GM21447 (cell line): ENCODE measurements at regions not wholly inside any gene's neighbourhood (a gene's known extent, or its start where the extent isn't known, plus 50 kb on each side); places are given as distances from the start of the nearest gene placed in this dataset.

Experiments used
- ATAC-seq: cut with Tn5 transposase; IDR thresholded peaks from one replicate; pipeline ENCODE4 v1.9.1; 2021; ENCODE audit not compliant: unreplicated experiment

- no peak for ATAC-seq
These were observed 189.9 kb upstream of the NWD2 start for GRCh38 chr4:37054531-37055077.

GRCh38 chr4:37058826-37059225 lies 185.7 kb upstream of the NWD2 start:
- no peak for ATAC-seq

DNA sequence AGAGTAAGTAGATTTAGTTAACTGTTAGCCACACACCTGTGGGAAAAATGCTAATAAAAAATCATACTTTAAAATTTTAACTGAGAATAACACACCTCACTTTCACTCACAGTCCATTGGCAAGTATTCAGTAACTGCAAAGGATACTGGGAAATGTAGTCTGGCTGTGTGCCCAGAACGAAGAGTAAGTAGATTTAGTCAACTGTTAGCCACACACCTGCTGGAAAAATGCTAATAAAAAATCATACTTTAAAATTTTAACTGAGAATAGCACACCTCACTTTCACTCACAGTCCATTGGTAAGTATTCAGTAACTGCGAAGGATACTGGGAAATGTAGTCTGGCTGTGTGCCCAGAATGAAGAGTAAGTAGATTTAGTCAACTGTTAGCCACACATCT lies 178.4 kb upstream of the NWD2 start:
- ATAC-seq: no peak

GRCh38 chr4:37068580-37068979 lies 176.0 kb upstream of the NWD2 start:
- no peak for ATAC-seq

GRCh38 chr4:37070041-37070440 lies 174.5 kb upstream of the NWD2 start:
- no peak for ATAC-seq

GRCh38 chr4:37071576-37071975 lies 173.0 kb upstream of the NWD2 start:
- no peak for ATAC-seq

GRCh38 chr4:37073226-37073840 lies 171.2 kb upstream of the NWD2 start:
- ATAC-seq: no peak

DNA sequence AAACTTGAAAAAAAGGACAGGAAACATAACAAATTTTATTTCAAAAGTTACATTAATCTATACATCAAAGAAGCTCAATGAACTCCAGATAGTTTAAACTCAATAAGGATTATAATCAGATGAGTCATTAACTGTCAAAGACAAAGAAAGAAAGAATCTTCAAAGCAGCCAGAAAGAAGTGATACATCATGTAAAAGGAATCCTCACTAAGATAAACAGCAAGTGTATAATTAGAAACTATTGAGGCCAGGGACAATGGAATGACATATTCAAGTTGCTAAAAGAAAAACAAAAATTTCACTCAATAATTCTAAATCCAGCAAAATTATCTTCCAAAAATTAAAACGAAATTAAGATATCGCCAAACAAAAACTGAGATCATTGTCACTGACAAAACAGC lies 161.6 kb upstream of the NWD2 start:
- no peak for ATAC-seq

- no peak for ATAC-seq
These were observed 148.6 kb upstream of the NWD2 start for GRCh38 chr4:37095925-37096324.

- ATAC-seq: no peak
These were observed 143.4 kb upstream of the NWD2 start for GRCh38 chr4:37101182-37101581.

DNA sequence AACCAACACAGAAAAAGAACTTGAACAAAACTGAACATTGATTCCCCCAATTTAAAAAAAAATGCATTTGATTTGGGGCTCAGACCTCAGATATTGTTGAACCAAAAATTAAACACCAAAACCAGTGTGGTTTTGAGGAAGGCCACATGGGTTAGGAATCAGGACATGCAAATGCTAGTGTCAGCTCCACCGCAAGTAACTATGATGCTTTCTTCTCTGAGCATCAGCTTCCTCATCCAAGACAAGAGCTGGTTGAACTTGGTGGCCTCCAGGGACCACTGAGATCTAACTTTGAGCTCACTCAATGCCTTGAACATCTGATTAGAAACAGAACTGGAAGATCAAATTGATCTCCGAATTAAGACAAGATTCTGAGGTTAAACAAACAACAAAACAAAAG lies 142.9 kb upstream of the NWD2 start:
- ATAC-seq: no peak

- ATAC-seq: no peak
These were observed 134.8 kb upstream of the NWD2 start for GRCh38 chr4:37109756-37110155.

DNA sequence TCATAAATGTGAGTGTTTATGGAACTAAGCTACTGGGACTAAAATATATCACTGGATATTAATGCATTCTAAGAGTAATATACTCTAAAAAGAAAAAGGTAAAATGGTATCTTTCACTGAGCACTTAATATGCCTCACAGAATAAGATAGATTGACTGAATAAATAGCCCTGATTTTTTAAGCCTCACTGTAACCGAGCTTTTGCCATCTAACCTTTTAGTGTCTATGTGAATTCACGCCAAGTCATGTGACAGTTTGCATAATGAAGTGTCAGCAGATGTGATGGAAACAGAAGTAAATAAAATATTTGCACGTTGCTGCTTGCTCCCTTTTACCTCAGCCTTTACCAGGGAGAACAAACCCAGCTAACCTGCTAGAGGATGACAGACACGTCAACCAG lies 119.7 kb upstream of the NWD2 start:
- no peak for ATAC-seq

DNA sequence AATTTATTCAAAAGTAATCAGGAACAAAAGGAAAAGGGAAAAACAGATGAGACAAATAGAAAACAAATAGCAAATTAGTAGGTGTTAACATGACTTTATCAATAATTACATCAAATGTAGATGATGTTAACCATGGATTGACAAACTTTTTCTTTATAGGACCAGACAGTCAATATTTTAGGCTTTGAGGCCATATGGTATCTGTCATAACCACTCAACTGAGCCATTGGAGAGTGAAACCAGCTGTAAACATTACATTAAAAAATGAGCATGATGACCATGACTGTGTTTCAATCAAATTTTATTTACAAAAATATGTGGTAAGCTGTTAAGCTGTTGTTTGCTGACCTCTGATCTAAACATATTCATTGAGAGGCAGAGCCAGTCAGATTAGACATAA lies 118.5 kb upstream of the NWD2 start:
- no peak for ATAC-seq

- no peak for ATAC-seq
These were observed 114.1 kb upstream of the NWD2 start for GRCh38 chr4:37130465-37130864.

- no peak for ATAC-seq
These were observed 112.1 kb upstream of the NWD2 start for GRCh38 chr4:37132351-37132974.

- ATAC-seq: no peak
These were observed 111.6 kb upstream of the NWD2 start for GRCh38 chr4:37132975-37133360.

GRCh38 chr4:37138019-37138653 lies 106.4 kb upstream of the NWD2 start:
- ATAC-seq: peak; percentile 82

DNA sequence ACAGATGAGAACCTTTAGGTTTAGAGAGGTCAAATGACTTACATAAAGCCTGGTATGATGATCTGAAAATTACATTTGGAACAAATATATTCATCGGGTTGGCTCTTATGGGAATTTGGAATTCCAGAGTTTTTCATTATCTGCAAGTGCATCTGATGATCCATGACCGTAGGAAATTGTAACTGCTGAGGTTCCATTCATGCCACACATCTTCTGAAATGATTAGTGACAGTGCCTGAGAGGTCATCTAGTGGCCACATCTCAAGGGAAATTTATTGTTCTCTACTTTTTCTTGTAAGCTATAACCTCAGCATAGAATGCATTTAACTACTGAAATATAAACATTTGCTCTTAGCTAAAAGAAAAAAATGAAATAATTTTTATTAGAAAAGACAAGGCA lies 105.8 kb upstream of the NWD2 start:
- peak; percentile 39 for ATAC-seq

- no peak for ATAC-seq
These were observed 104.6 kb upstream of the NWD2 start for GRCh38 chr4:37139987-37140386.

DNA sequence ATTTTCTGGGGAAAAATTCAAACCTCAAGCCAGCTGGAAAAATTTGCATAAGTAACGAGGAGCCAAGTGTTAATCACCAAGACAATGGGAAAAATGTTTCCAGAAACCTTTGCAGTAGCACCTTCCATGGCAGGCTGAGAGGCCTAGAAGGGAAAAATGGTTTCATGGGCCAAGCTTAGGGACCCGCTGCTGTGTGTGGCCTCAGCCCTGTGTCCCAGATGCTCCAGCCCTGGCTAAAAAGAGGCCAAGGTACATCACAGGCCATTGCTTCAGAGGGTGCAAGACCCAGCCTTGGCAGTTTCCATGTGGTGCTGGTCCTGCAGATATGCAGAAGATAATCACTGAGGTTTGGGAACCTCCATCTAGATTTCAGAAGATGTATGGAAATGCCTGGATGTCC lies 98.3 kb upstream of the NWD2 start:
- no peak for ATAC-seq

- ATAC-seq: no peak
These were observed 86.9 kb upstream of the NWD2 start for GRCh38 chr4:37157476-37158167.
